IMR-90 (cell line): ENCODE measurements at regions not wholly inside any gene's neighbourhood (a gene's known extent, or its start where the extent isn't known, plus 50 kb on each side); places are given as distances from the start of the nearest gene placed in this dataset.
"Not testable (repeated sequence)": the region's sequence is repeated elsewhere in the genome, so short reads cannot be mapped to it uniquely, and the experiment has no call there.

Source experiments
- ATAC-seq: fragments of 200-7000 bp; cut with Tn5 transposase; 2 replicates; pipeline ENCODE4 v1.9.1; 2020; ENCODE audit warnings: low read depth, mild to moderate bottlenecking, moderate library complexity
- BruUV-seq: library from RNA; stranded (reverse); fragments of 400-500 nt; replicated peaks from 2 replicates; lab custom pipeline; 2021; lab: Mats Ljungman, UMichigan
- CTCF ChIA-PET: fragments of 300-600 bp; formaldehyde crosslinking; extraction: SDS; loops from one replicate; lab custom pipeline; 2021; ENCODE audit warnings: antibody characterized with exemption; lab: Yijun Ruan, JAX
- POLR2A ChIA-PET: fragments of 300-600 bp; sonication (Branson Sonifier 250); formaldehyde crosslinking; loops from one replicate; lab custom pipeline; 2022; ENCODE audit warnings: antibody characterized with exemption; ENCODE audit not compliant: unreplicated experiment; lab: Charles Lee
- DNase-seq: peaks from one replicate; pipeline ENCODE4 v3.0.0; 2013
- H2AFZ ChIP-seq: replicated peaks from 2 replicates; pipeline ENCODE3; 2013; ENCODE audit warnings: low read length, mild to moderate bottlenecking; ENCODE audit not compliant: poor library complexity
- H2AK5ac ChIP-seq: 2 replicates; pipeline ENCODE4 v1.6.1; 2013; ENCODE audit warnings: low read depth, low read length, inconsistent platforms
- H2AK9ac ChIP-seq: replicated peaks from 2 replicates; pipeline ENCODE3; 2013; ENCODE audit warnings: mild to moderate bottlenecking, low read depth, low read length, moderate library complexity; ENCODE audit not compliant: poor library complexity
- H2BK120ac ChIP-seq: 2 replicates; pipeline ENCODE4 v1.6.1; 2013; ENCODE audit warnings: low read depth, low read length, inconsistent platforms
- H2BK15ac ChIP-seq: 3 replicates; pipeline ENCODE4 v1.6.1; 2013; ENCODE audit warnings: low read depth, low read length, inconsistent platforms
- H2BK20ac ChIP-seq: 2 replicates; pipeline ENCODE4 v1.6.1; 2013; ENCODE audit warnings: low read depth, mild to moderate bottlenecking, inconsistent platforms, low read length, moderate library complexity
- H2BK5ac ChIP-seq: 2 replicates; pipeline ENCODE4 v1.6.1; 2013; ENCODE audit warnings: mild to moderate bottlenecking, low read depth, low read length, inconsistent platforms; ENCODE audit not compliant: poor library complexity, severe bottlenecking
- H3K14ac ChIP-seq: replicated peaks from 2 replicates; pipeline ENCODE4 v1.6.1; 2013; ENCODE audit warnings: low read depth, low read length, inconsistent platforms
- H3K18ac ChIP-seq: 2 replicates; pipeline ENCODE4 v1.6.1; 2013; ENCODE audit warnings: low read depth, low read length, control low read depth
- H3K23ac ChIP-seq: 2 replicates; pipeline ENCODE4 v1.6.1; 2013; ENCODE audit warnings: low read depth, low read length, inconsistent platforms
- H3K27ac ChIP-seq: 2 replicates; pipeline ENCODE4 v1.5.1; 2013; ENCODE audit warnings: mild to moderate bottlenecking, control low read depth, low read length; ENCODE audit not compliant: insufficient read depth
- H3K27me3 ChIP-seq: 2 replicates; pipeline ENCODE4 v1.6.1; 2013; ENCODE audit warnings: low read length; ENCODE audit not compliant: control insufficient read depth, insufficient read depth
- H3K36me3 ChIP-seq: 2 replicates; pipeline ENCODE4 v1.6.1; 2013; ENCODE audit warnings: low read length, mixed read lengths; ENCODE audit not compliant: control insufficient read depth, insufficient read depth
- H3K4ac ChIP-seq: 2 replicates; pipeline ENCODE4 v1.6.1; 2013; ENCODE audit warnings: low read depth, low read length, inconsistent platforms
- H3K4me1 ChIP-seq: 2 replicates; pipeline ENCODE4 v1.6.1; 2013; ENCODE audit warnings: low read length, mixed read lengths; ENCODE audit not compliant: control insufficient read depth, insufficient read depth
- H3K4me2 ChIP-seq: 2 replicates; pipeline ENCODE4 v1.6.1; 2013; ENCODE audit warnings: low read depth, mild to moderate bottlenecking, control low read depth, low read length, moderate library complexity
- H3K4me3 ChIP-seq: 2 replicates; pipeline ENCODE4 v1.5.1; 2013; ENCODE audit warnings: low read depth, mild to moderate bottlenecking, control low read depth, low read length, moderate library complexity; ENCODE audit not compliant: insufficient read depth
- H3K56ac ChIP-seq: 2 replicates; pipeline ENCODE4 v1.6.1; 2013; ENCODE audit warnings: low read length, inconsistent platforms; ENCODE audit not compliant: insufficient read depth; ENCODE audit errors: extremely low read depth
- H3K79me1 ChIP-seq, 2 experiments: 2 replicates each; pipeline ENCODE4 v1.6.1; 2013; ENCODE audit warnings: low read length in 2 of 2, inconsistent platforms in 1 of 2, low read depth in 1 of 2
- H3K9ac ChIP-seq: 2 replicates; pipeline ENCODE4 v1.6.1; 2013; ENCODE audit warnings: low read depth, low read length, control low read depth
- H3K9me1 ChIP-seq: 2 replicates; pipeline ENCODE4 v1.6.1; 2013; ENCODE audit warnings: low read length, inconsistent platforms; ENCODE audit not compliant: insufficient read depth
- H3K9me3 ChIP-seq: 2 replicates; pipeline ENCODE4 v1.6.1; 2013; ENCODE audit warnings: low read length; ENCODE audit not compliant: control insufficient read depth, insufficient read depth
- H4K20me1 ChIP-seq: 2 replicates; pipeline ENCODE4 v1.6.1; 2013; ENCODE audit warnings: low read length, inconsistent platforms; ENCODE audit not compliant: insufficient read depth
- H4K5ac ChIP-seq: 2 replicates; pipeline ENCODE4 v1.6.1; 2013; ENCODE audit warnings: mild to moderate bottlenecking, low read depth, low read length, control low read depth
- H4K8ac ChIP-seq, 2 experiments: 2 replicates each; pipeline ENCODE4 v1.6.1; 2013; ENCODE audit warnings: low read depth in 2 of 2, low read length in 2 of 2, control low read depth in 1 of 2, inconsistent platforms in 1 of 2
- H4K91ac ChIP-seq: 2 replicates; pipeline ENCODE4 v1.6.1; 2013; ENCODE audit warnings: low read depth, low read length, inconsistent platforms; ENCODE audit not compliant: insufficient read depth
- WGBS, 2 experiments: methylation state at CpG; one replicate each; pipeline versions ENCODE4 v1.1.5 to v1.1.7; 2013; ENCODE audit warnings: missing lambda C conversion rate in 2 of 2; ENCODE audit not compliant: insufficient read length in 1 of 2; ENCODE audit errors: extremely low coverage in 2 of 2; 5-methylcytosine and 5-hydroxymethylcytosine counted together
- dilution Hi-C: fragments of 300-500 bp; cut with HindIII; formaldehyde crosslinking; loops from one replicate; pipeline ENCODE4 v1.14.3; 2018; ENCODE audit warnings: low sequenced_read_pairs; ENCODE audit not compliant: unreplicated experiment
- in situ Hi-C: fragments of 300-500 bp; cut with MboI; formaldehyde crosslinking; loops from 3 replicates; pipeline ENCODE4 v1.14.3; 2019; ENCODE audit warnings: low sequenced_read_pairs, inconsistent platforms, mixed read lengths
- intact Hi-C: fragments of 100-400 bp; cut with micrococcal nuclease; formaldehyde crosslinking; loops from 2 replicates; pipeline ENCODE4 v1.10.0; 2022

DNA sequence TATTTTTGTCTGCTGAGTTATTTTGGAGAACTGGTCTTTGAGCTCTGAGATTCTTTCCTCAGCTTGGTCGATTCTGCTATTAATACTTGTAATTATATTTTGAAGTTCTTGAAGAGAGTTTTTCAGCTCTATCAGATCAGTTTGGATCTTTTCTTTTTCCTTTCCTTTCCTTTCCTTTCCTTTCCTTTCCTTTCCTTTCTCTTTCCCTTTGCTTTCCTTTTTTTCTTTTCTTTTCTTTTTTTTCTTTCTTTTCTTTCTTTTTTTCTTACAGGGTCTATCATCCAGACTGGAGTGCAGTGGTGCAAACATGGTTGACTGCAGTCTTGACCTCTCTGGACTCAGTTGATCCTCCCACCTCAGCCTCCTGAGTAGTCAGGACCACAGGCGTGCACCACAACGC, 63.2 kb upstream of the GPR50 start:
- ATAC-seq, H3K36me3 ChIP-seq, H3K9me1 ChIP-seq, POLR2A ChIA-PET, H4K91ac ChIP-seq, H4K20me1 ChIP-seq, in situ Hi-C loops, dilution Hi-C loops, H2BK15ac ChIP-seq, H3K4me2 ChIP-seq, H2AK5ac ChIP-seq, H3K9ac ChIP-seq, H3K27me3 ChIP-seq, H3K18ac ChIP-seq, H3K79me1 ChIP-seq, H3K4me3 ChIP-seq, H2AK9ac ChIP-seq, H3K4me1 ChIP-seq, H3K9me3 ChIP-seq, H4K5ac ChIP-seq, H2BK120ac ChIP-seq, H2BK5ac ChIP-seq, BruUV-seq, H3K56ac ChIP-seq, intact Hi-C loops, H3K14ac ChIP-seq, H3K23ac ChIP-seq, H2AFZ ChIP-seq, H3K4ac ChIP-seq, H3K27ac ChIP-seq, H2BK20ac ChIP-seq, DNase-seq, H4K8ac ChIP-seq, CTCF ChIA-PET: not testable (repeated sequence)
- no CpG with 5 or more reads among the region's 3 CpGs for WGBS, 2 experiments
